ENCODE measurements at regions not wholly inside any gene's neighbourhood (a gene's known extent, or its start where the extent isn't known, plus 50 kb on each side); places are given as distances from the start of the nearest gene placed in this dataset.
"Not testable (repeated sequence)": the region's sequence is repeated elsewhere in the genome, so short reads cannot be mapped to it uniquely, and the experiment has no call there.

DNA sequence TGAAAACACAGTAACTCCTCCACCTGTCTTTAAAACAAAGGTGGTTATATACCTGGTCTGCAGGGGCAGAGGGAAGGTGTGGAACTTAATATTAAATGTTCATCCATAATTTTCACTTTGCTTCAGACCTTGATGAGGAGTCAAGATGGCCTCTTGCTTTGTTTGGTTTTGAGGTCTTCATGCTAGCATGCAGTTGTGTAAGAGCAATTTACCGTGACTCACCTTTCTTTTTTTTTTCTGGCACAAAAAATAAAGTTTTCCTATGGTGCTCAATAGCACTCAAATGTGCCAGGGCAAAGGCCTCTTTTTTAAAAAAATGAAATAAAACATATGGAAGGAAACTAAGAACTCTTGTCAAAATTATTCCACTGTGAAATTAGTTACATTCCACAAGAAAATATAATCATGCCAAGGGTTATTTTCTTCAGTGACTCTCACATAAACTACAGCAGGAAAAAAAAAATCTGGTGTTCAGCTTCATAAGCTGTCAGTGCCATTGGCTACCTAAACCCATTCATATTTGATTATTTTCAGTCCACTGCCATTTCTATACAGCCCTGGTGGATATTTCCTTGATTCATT lies 128.2 kb downstream of the SLC7A11 start:
- DNase-seq (ENCODE audit: low read depth in 4 of 4, low spot score in 1 of 4): no peak

DNA sequence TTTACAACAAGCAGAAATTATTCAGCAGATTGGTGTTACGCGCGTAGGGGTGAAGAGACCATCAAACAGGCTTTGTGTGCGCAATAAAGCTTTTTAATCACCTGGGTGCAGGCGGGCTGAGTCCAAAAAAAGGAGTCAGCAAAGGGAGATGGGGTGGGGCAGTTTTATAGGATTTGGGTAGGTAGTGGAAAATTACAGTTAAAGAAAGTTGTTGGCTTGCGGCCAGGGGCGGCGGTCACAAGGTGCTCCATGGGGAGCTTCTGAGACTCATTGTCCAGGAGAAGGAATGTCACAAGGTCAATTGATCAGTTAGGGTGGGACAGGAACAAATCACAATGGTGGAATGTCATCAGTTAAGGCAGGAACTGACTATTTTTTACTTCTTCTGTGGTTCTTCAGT lies 129.3 kb downstream of the SLC7A11 start:
- DNase-seq (ENCODE audit: low read depth in 4 of 4, low spot score in 1 of 4): not testable (repeated sequence)

DNA sequence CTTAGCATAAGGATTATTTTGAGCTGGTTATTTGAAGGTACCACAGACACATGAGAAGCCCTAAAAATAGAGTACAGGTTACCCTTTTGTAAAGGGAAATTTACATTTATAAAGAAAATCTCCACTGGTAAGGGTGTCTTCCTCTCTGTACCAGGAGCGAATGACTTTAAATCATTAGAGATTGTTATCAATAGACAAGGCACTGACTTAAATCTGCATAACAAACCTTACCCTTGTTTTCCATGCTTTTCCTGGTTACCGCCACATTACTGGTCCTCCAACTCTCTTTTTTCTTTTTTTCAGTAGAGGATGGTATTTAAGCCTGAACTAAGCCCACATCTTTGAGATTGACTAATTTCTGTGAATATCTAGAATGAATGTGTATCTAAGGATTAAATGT lies 129.8 kb downstream of the SLC7A11 start:
- no peak for DNase-seq (ENCODE audit: low read depth in 4 of 4, low spot score in 1 of 4)

DNA sequence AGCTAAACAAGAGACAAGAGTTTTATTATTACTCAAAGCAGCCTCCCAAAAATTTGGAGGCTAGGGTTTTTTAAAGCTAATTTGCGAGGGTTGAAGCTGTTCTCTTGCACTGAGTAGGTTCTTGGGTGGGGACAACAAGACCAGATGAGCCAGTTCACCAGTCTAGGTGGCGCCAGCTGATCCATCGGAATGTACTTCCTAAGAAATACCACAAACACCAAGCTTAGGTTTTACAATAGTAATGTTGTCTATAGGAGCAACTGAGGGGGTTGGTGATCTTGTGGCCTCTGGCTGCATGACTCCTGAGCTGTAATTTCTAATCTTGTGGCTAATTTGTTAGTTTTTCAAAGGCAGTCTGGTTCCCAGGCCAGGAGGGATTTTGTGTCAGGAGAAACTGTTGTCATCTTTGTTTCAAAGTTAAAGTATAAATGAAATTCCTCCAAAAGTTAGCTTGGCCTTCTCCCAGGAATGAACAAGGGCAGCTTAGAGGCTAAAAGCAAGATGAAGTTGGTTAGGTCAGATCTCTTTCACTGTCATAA lies 130.6 kb downstream of the SLC7A11 start:
- no peak for DNase-seq (ENCODE audit: low read depth in 4 of 4, low spot score in 1 of 4)

DNA sequence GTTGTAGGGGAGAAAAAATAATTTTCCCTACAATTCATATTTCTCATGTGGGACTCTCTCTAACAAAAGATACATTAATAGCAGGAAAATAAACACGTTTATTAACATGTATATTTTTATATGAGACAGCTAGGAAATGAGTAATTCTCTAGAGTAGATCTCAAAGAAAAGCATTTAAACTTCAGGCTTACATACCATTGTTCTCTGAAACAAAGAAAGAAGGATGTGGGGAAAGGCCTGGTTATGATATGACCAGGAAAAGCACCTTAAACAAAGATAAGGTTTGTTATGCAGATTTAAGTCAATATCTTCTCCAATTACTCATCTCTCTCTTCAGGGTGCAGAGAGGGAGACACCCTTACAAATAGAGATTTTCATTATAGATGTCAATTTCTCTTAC lies 131.3 kb downstream of the SLC7A11 start:
- DNase-seq (ENCODE audit: low read depth in 4 of 4, low spot score in 1 of 4): no peak

DNA sequence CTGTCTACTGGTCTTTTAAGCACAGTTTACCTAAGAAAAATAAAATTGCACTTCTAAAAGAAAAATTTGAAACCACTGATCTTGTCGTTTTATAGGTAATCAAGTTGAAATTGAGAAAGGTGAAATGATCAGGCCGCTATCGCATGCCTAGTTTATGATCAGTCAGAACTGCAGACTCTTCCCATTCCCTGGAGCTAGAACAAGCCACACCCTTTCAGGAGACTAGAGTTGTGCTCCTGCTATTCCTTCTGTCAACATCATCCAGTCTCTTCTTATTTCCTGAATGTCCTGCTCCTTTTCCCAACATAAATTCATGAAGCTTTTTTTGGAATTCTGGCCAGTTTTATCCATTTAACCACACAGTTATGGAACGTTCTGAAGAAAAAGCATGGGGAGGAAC lies 135.1 kb downstream of the SLC7A11 start:
- DNase-seq (ENCODE audit: low read depth in 4 of 4, low spot score in 1 of 4): no peak

DNA sequence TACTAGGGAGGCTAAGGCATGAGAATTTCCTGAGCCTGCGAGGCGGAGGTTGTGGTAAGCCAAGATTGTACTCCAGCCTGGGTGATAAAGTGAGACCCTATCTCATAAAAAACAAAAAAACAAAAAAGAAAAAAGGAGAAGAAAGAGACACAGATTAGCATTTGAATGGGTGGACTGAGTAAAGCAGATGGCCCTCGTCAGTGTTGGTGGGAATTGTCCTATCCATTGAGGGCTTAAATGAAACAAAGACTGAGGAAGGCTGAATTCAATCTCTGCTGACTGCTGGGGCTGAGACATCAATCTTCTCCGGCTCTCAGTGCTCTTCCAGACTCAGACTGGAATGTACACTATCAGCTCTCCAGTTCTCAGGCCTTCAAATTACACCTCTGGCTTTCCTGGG lies 136.8 kb downstream of the SLC7A11 start:
- DNase-seq (ENCODE audit: low read depth in 4 of 4, low spot score in 1 of 4): no peak

DNA sequence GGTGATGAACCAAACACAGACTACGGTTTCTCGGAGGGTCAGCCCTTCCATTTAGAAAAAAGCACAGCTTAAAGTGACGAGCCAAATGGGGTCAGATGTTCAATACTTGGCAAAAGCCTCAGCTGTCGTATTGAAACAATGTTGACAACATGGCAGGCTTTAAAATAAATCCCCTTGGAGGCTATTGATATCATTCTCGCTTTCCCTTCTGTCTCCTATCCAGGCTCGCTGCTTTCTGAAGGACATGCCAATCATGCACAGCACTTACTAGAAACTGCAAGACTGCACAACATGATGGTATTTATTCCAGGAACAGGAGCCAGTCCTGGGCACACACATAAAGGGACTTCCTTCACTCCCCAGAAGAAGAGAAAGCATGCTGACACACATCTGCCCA lies 137.9 kb downstream of the SLC7A11 start:
- no peak for DNase-seq (ENCODE audit: low read depth in 4 of 4, low spot score in 1 of 4)

DNA sequence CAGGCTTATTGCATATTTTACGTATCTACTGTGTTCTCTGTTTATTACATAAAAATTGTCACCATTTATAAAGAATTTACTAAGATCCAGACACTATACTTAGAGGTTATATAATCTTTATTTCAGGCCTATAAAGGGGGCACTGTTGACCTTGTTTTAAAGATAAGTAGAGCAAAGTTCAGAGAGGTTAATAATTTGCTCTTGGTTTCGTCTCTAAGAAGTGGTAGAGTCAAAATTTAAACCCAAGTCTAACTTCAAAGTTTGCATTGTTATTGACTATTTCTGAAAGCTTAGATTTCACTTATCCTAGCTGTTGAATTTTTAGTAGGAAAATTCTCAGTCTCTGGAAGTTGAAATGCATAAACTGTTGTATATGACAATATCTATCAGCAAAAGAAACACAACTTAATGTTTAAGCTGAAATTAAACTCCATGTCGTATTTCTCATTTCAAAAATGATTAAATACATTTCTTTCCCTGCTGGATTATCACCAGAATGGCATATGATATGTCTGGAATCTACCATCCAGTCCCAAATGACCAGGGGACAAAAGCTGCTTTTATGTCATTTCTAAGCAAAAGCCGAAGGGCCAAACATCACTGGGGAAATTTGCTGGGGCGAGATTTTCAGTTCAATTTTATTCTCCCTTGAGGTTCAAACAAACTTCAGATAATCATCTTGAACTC lies 138.4 kb downstream of the SLC7A11 start:
- DNase-seq (ENCODE audit: low read depth in 4 of 4, low spot score in 1 of 4): no peak

DNA sequence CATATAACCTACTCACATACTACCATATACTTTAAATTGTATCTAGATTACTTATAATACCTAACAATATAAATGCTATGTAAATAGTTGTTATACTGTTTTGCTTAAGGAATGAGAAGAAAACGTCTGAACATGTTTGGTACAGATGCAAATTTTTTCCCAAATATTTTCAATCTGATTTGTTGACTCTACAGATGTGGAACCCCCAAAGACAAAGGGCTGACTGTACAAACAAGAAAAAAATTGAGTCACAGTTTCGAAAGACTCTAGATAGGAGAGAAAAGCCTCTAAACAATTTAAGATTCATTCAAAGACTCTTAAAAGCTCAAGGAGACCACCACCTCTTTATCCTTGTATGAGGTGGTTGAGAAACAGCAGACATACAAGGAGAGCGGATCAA lies 142.8 kb downstream of the SLC7A11 start:
- DNase-seq (ENCODE audit: low read depth in 4 of 4, low spot score in 1 of 4): no peak

- no peak for DNase-seq (ENCODE audit: low read depth in 4 of 4, low spot score in 1 of 4)
Measured at GRCh38 chr4:138097912-138098600, 144.1 kb downstream of the SLC7A11 start.

DNA sequence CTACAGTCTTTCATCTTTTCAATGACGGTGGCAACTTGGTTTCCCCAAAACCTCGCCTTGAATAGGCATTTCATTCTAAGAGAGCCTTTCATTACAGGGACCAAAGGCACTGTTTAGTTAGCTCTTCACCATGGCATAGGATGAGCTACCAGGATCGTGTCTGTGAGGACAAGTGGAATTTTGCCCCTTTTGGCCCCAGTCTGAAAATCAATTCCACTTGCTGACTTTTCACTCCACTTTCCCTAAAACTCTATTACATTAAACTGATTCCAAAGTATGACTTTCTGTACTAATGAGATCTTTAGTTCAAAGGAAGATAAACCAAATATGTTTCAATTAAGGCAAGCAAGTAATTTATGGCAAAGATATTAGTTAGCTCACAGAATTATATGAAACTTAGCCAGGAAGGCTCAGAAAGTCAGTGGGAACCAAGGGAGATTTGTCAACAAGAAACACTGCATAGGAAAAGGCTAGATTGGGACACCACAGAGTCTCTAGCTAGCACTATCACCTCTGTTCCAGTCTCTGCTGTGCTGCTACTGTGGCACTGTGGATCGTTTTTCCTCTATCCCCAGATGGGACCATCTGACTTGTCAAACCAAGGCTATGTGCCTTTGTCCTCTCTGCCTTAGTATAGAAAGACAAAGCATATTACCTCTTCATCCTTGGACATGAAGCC lies 145.6 kb downstream of the SLC7A11 start:
- no peak for DNase-seq (ENCODE audit: low read depth in 4 of 4, low spot score in 1 of 4)

GRCh38 chr4:138095378-138095777 lies 146.8 kb downstream of the SLC7A11 start:
- no peak for DNase-seq (ENCODE audit: low read depth in 4 of 4, low spot score in 1 of 4)

GRCh38 chr4:138092060-138092459 lies 150.1 kb downstream of the SLC7A11 start:
- DNase-seq (ENCODE audit: low read depth in 4 of 4, low spot score in 1 of 4): no peak

- DNase-seq (ENCODE audit: low read depth in 4 of 4, low spot score in 1 of 4): no peak
Measured at GRCh38 chr4:138090918-138091676, 151.1 kb downstream of the SLC7A11 start.

GRCh38 chr4:138090150-138090917 lies 151.8 kb downstream of the SLC7A11 start:
- DNase-seq (ENCODE audit: low read depth in 4 of 4, low spot score in 1 of 4): peak in 3 of 4 experiments; percentile 5 to 11 (median 10)

- no peak for DNase-seq (ENCODE audit: low read depth in 4 of 4, low spot score in 1 of 4)
Measured at GRCh38 chr4:138088449-138089208, 153.5 kb downstream of the SLC7A11 start.

- DNase-seq (ENCODE audit: low read depth in 4 of 4, low spot score in 1 of 4): no peak
Measured at GRCh38 chr4:138087066-138087719, 155.0 kb downstream of the SLC7A11 start.

- no peak for DNase-seq (ENCODE audit: low read depth in 4 of 4, low spot score in 1 of 4)
Measured at GRCh38 chr4:138086611-138087041, 155.5 kb downstream of the SLC7A11 start.

All from stimulated activated CD4-positive, alpha-beta T cell treated with anti-CD3 and anti-CD28 coated beads, Interleukin-1b, Interleukin-23, amount 100 ng/mL, for 24 hours (primary cell).